ENCODE measurements at regions not wholly inside any gene's neighbourhood (a gene's known extent, or its start where the extent isn't known, plus 50 kb on each side); places are given as distances from the start of the nearest gene placed in this dataset.

- TF ChIP-seq ZFP3 (CRISPR knock-in tag; IDR thresholded peaks at IDR 0.05) (no peak), ISL1 (CRISPR knock-in tag; IDR thresholded peaks at IDR 0.05) (no peak), ZC3H10 (CRISPR knock-in tag; IDR thresholded peaks at IDR 0.05) (no peak), RARB (CRISPR knock-in tag; IDR thresholded peaks at IDR 0.05) (no peak), PATZ1 (CRISPR knock-in tag; IDR thresholded peaks at IDR 0.05; ENCODE audit: borderline replicate concordance) (no peak), CSRNP3 (CRISPR knock-in tag; IDR thresholded peaks at IDR 0.05) (no peak), CREB5 (CRISPR knock-in tag; IDR thresholded peaks at IDR 0.05; ENCODE audit: low read depth) (no peak), ARNTL (CRISPR knock-in tag; IDR thresholded peaks at IDR 0.05; ENCODE audit: borderline replicate concordance, low read depth) (no peak), BACH2 (CRISPR knock-in tag; IDR thresholded peaks at IDR 0.05; ENCODE audit: borderline replicate concordance) (no peak), OSR1 (CRISPR knock-in tag; IDR thresholded peaks at IDR 0.05) (no peak), TCF4 (CRISPR knock-in tag; IDR thresholded peaks at IDR 0.05; ENCODE audit: borderline replicate concordance) (no peak), SNAI2 (CRISPR knock-in tag; IDR thresholded peaks at IDR 0.05) (no peak), CSDC2 (CRISPR knock-in tag; IDR thresholded peaks at IDR 0.05) (no peak)
These were observed 411.6 kb upstream of the TCF4 start for GRCh38 chr18:55999641-56000040.

Measured in SK-N-SH treated with all-trans-retinoic acid at 6 μM for 48 hours (cell line).